GM12892 (cell line): ENCODE measurements at regions not wholly inside any gene's neighbourhood (a gene's known extent, or its start where the extent isn't known, plus 50 kb on each side); places are given as distances from the start of the nearest gene placed in this dataset.

Source experiments
- POLR2A ChIP-seq: IDR thresholded peaks from 2 replicates; pipeline ENCODE4 v1.6.1; 2011; ENCODE audit warnings: low read depth, low read length, control low read depth
- POLR2AphosphoS5 ChIP-seq: IDR thresholded peaks from 2 replicates; pipeline ENCODE4 v1.6.1; 2011; ENCODE audit warnings: low read depth, low read length, control low read depth
- TAF1 ChIP-seq: IDR thresholded peaks from 2 replicates; pipeline ENCODE4 v1.6.1; 2011; ENCODE audit warnings: low read depth, mild to moderate bottlenecking, control low read depth, low read length, borderline replicate concordance

DNA sequence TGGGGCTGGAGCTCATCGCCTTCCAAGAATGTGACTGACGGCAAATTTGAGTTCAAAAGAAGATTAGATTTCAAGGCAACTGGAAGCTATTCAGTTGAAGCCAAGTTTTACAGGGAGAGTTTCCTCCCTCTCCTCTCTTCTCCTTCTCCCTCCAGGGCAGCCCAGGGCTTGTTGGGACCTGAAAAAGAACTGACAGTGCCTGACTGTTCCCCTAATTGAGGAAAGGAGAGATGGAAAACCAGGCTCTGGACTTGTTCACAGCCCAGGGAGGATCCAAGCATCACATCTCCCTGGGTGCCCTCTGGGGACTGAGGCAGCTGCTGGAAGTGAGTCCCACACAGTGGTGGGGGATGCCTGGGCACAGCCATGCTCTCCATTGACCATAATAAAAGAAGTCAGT is 88.1 kb downstream of the THNSL2 start:
- TF ChIP-seq POLR2A (no peak), POLR2AphosphoS5 (no peak), TAF1 (no peak)
